Rectal smooth muscle tissue (tissue), 1 donor: ENCODE measurements at regions not wholly inside any gene's neighbourhood (a gene's known extent, or its start where the extent isn't known, plus 50 kb on each side); places are given as distances from the start of the nearest gene placed in this dataset.
"Not testable (repeated sequence)": the region's sequence is repeated elsewhere in the genome, so short reads cannot be mapped to it uniquely, and the experiment has no call there.

ENCODE experiments used
- H3K27ac ChIP-seq: one replicate; pipeline ENCODE4 v1.7.0; 2013; ENCODE audit warnings: low read depth, low read length, inconsistent platforms
- H3K27me3 ChIP-seq: one replicate; pipeline ENCODE4 v1.7.0; 2013; ENCODE audit warnings: low read length; ENCODE audit not compliant: control insufficient read depth, insufficient read depth
- H3K36me3 ChIP-seq: one replicate; pipeline ENCODE4 v1.7.0; 2013; ENCODE audit warnings: low read length; ENCODE audit not compliant: control insufficient read depth, insufficient read depth
- H3K4me1 ChIP-seq: one replicate; pipeline ENCODE4 v1.7.0; 2013; ENCODE audit warnings: low read length; ENCODE audit not compliant: control insufficient read depth, insufficient read depth
- H3K4me3 ChIP-seq: one replicate; pipeline ENCODE4 v1.7.0; 2013; ENCODE audit warnings: low read length
- H3K9ac ChIP-seq: one replicate; pipeline ENCODE4 v1.7.0; 2013; ENCODE audit warnings: low read length

GRCh38 chr15:96457841-96458240 lies 127.3 kb downstream of the NR2F2 start:
- H3K4me1 ChIP-seq: no peaks in the 10 kb centered on the region
- H3K36me3 ChIP-seq: no peaks in the 10 kb centered on the region
- no peak overlapping the region for H3K9ac ChIP-seq
- no peak overlapping the region for H3K4me3 ChIP-seq
- no peaks in the 10 kb centered on the region for H3K27me3 ChIP-seq
- no peak overlapping the region for H3K27ac ChIP-seq

DNA sequence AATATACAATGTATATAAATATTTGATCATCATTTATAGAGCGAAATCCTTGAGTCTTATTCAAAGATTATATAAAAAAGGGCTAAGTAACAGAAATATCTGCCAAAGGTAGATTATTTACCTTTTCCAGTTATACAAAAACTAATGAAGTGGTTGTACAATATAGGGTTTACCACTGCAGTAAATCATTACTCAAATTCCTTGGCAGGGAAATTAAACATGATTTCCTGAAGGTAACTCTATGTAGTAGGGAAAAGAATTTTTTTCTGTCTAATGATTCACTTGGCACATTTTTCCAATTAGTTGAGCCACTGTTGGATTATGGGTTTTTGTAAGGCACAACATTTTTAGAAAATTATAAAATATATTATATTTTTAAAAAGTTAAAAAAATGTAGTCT lies 129.6 kb downstream of the NR2F2 start:
- H3K36me3 ChIP-seq: no peaks in the 10 kb centered on the region
- H3K4me3 ChIP-seq: no peak overlapping the region

GRCh38 chr15:96462768-96463750 lies 132.6 kb downstream of the NR2F2 start:
- Histone ChIP-seq H3K27me3 (no peaks in the 10 kb centered on the region), H3K36me3 (no peaks in the 10 kb centered on the region), H3K4me1 (no peaks in the 10 kb centered on the region), H3K4me3 (no peak overlapping the region), H3K27ac (no peak overlapping the region), H3K9ac (no peak overlapping the region)

More for the DNA sequence above, 129.6 kb downstream of the NR2F2 start:
- Histone ChIP-seq H3K9ac (no peak overlapping the region), H3K4me1 (no peaks in the 10 kb centered on the region), H3K27ac (no peak overlapping the region), H3K27me3 (no peaks in the 10 kb centered on the region)

- peaks cover 3% of the 10 kb centered on the region for H3K27me3 ChIP-seq
- no peaks in the 10 kb centered on the region for H3K4me1 ChIP-seq
- no peaks in the 10 kb centered on the region for H3K36me3 ChIP-seq
- H3K4me3 ChIP-seq: no peak overlapping the region
- H3K9ac ChIP-seq: no peak overlapping the region
- H3K27ac ChIP-seq: no peak overlapping the region
These were observed 136.0 kb downstream of the NR2F2 start for GRCh38 chr15:96466389-96466947.

DNA sequence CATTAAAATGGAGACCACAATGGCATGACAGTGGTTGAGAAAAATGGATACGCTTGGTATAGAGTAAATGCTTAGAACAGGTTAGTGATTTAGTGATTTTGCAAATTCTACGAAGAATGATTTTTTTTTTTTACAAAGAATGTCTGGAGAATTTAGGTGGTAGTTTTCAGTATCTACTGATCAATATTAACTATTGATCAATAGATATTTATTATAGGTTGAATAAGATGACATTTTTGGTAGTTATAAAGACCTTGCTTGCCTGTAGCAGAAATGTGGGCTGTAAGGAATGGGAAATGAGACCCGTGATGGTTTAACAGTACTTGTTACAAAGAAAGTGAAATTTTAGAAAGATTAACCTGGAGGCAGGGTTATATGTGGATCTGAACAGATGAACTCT lies 137.5 kb downstream of the NR2F2 start:
- peaks cover 3% of the 10 kb centered on the region for H3K27me3 ChIP-seq
- no peaks in the 10 kb centered on the region for H3K4me1 ChIP-seq
- no peak overlapping the region for H3K27ac ChIP-seq
- H3K36me3 ChIP-seq: no peaks in the 10 kb centered on the region
- no peak overlapping the region for H3K9ac ChIP-seq
- H3K4me3 ChIP-seq: no peak overlapping the region

DNA sequence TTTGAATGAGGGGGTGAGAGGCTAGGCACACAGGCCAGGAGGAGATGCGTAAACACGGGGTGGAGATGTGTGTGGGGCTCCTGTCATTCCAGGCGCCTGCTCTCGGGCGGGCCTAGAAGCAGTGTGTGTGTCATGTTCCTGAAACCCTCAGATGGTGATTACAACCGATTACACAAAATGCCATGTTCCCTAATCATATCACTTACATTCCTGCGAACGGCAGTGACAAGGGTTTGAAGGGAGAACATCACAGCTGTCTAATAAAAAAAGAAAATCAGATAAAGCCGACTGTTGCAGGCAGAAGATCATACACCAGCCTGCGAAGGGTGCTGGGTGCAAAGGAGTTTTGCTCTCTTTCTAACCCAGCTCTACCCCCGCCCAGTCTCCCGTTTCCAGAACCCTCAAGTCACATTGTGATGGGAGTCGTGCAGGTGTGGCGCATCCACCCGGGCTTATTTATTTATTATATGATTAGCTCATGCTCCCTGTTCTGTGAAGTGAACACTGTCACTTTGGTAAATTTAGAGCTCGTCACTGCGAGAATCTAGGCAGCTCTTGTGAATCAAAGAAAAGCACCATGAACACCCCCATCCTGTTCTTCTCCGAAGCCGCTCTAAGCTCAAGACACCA lies 140.3 kb downstream of the NR2F2 start:
- Histone ChIP-seq H3K27me3 (peaks cover 3% of the 10 kb centered on the region), H3K9ac (no peak overlapping the region), H3K4me3 (no peak overlapping the region), H3K4me1 (no peaks in the 10 kb centered on the region), H3K36me3 (no peaks in the 10 kb centered on the region), H3K27ac (no peak overlapping the region)

DNA sequence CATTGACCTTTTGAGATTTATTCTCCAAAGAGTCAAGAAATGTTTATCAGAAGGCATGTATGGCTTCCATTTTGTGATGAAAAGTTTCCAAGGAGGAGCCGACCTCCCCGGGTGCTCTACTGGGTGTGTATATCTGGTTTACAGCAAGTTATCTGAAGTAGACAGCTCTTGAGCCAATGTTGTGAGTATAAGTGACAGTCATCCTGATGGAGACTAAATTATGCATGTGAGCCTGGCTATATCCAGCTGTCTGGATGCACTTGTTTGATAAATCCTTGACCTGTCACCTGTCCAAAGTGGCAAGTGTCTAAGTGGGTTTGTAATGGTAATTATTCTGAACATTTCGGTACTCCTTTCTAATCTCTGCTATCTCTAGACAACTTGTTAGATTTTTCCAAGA lies 142.2 kb downstream of the NR2F2 start:
- no peak overlapping the region for H3K4me3 ChIP-seq
- no peaks in the 10 kb centered on the region for H3K4me1 ChIP-seq
- H3K36me3 ChIP-seq: no peaks in the 10 kb centered on the region
- no peak overlapping the region for H3K27ac ChIP-seq
- H3K27me3 ChIP-seq: peaks cover 3% of the 10 kb centered on the region
- no peak overlapping the region for H3K9ac ChIP-seq

- Histone ChIP-seq H3K36me3 (no peaks in the 10 kb centered on the region), H3K27ac (no peak overlapping the region), H3K4me1 (no peaks in the 10 kb centered on the region), H3K4me3 (no peak overlapping the region), H3K27me3 (peaks cover 3% of the 10 kb centered on the region), H3K9ac (no peak overlapping the region)
These were observed 143.1 kb downstream of the NR2F2 start for GRCh38 chr15:96473556-96473955.

DNA sequence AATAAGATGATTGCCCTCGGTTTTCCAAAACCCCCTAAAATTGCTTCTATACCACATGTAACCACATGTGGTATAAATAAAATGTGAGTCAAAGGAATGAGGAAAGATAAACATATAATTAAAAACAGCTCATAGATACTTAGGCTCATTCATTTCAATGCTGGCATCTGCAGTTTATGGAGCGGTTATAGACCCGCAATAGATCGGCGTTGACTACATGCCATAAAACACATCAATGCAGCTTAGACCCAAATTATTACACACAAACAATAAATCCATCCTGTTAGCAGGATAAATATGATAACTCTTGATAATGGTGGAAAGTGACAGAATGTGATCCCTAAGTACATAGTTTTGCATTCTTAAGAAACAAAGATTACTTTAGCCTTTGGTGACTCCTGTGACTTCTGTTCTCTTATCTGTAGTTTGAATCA lies 143.7 kb downstream of the NR2F2 start:
- Histone ChIP-seq H3K27me3 (peaks cover 3% of the 10 kb centered on the region), H3K27ac (no peak overlapping the region), H3K36me3 (no peaks in the 10 kb centered on the region), H3K9ac (no peak overlapping the region), H3K4me3 (no peak overlapping the region), H3K4me1 (no peaks in the 10 kb centered on the region)

- no peak overlapping the region for H3K9ac ChIP-seq
- no peaks in the 10 kb centered on the region for H3K27me3 ChIP-seq
- H3K4me3 ChIP-seq: no peak overlapping the region
- no peaks in the 10 kb centered on the region for H3K4me1 ChIP-seq
- no peaks in the 10 kb centered on the region for H3K36me3 ChIP-seq
- H3K27ac ChIP-seq: no peak overlapping the region
These were observed 146.7 kb downstream of the NR2F2 start for GRCh38 chr15:96477227-96477626.

GRCh38 chr15:96484412-96484811 lies 153.9 kb downstream of the NR2F2 start:
- H3K4me3 ChIP-seq, H3K9ac ChIP-seq, H3K36me3 ChIP-seq, H3K27ac ChIP-seq, H3K27me3 ChIP-seq, H3K4me1 ChIP-seq: not testable (repeated sequence)

DNA sequence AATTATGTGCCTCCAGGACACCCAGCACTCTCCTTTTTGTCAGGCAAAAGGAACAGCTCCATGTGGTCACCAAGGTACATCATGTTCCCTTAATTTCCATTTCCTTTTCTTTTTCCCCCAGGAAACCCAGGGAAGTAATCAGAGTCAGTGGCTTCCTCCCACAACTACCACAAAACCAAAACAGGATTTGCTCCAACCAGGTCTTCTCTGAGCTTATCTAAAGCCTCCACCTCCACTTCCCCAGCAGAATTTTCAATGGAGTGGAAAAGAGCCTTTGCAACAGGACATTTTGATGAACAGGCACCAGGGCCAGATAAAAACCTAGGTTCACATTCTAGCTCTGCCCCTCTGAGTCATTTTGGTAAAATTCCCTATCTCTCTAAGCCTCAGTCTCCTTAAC lies 154.3 kb downstream of the NR2F2 start:
- Histone ChIP-seq H3K27ac (no peak overlapping the region), H3K4me3 (no peak overlapping the region), H3K4me1 (no peaks in the 10 kb centered on the region), H3K27me3 (no peaks in the 10 kb centered on the region), H3K36me3 (no peaks in the 10 kb centered on the region), H3K9ac (no peak overlapping the region)
